ENCODE measurements at regions not wholly inside any gene's neighbourhood (a gene's known extent, or its start where the extent isn't known, plus 50 kb on each side); places are given as distances from the start of the nearest gene placed in this dataset.

GRCh38 chr13:103284466-103284865 lies 218.2 kb upstream of the SLC10A2 start:
- no peak for TF ChIP-seq YY1 (IDR thresholded peaks at IDR 0.05; ENCODE audit: insufficient read depth, insufficient read length)
- no peak for TF ChIP-seq ZNF274 (IDR thresholded peaks at IDR 0.05; ENCODE audit: low read depth, low read length)
